Kidney capillary endothelial cell (primary cell): ENCODE measurements at regions not wholly inside any gene's neighbourhood (a gene's known extent, or its start where the extent isn't known, plus 50 kb on each side); places are given as distances from the start of the nearest gene placed in this dataset.

Source experiments
- DNase-seq: peaks from one replicate; pipeline ENCODE4 v3.0.0-alpha.2; 2018; ENCODE audit warnings: low spot score

GRCh38 chr4:10334506-10335028, 122.7 kb downstream of the ZNF518B start:
- no peak for DNase-seq

- no peak for DNase-seq
Observed at GRCh38 chr4:10333942-10334341, 123.3 kb downstream of the ZNF518B start.

GRCh38 chr4:10326075-10326474, 131.2 kb downstream of the ZNF518B start:
- DNase-seq: no peak

GRCh38 chr4:10321931-10322330, 135.3 kb downstream of the ZNF518B start:
- DNase-seq: no peak

GRCh38 chr4:10320130-10320529, 137.1 kb downstream of the ZNF518B start:
- DNase-seq: no peak

- DNase-seq: no peak
Observed at GRCh38 chr4:10317345-10317744, 139.9 kb downstream of the ZNF518B start.

- DNase-seq: no peak
Observed at GRCh38 chr4:10316851-10317250, 140.4 kb downstream of the ZNF518B start.

- DNase-seq: no peak
Observed at GRCh38 chr4:10315638-10316037, 141.6 kb downstream of the ZNF518B start.

- DNase-seq: no peak
Observed at GRCh38 chr4:10312568-10312967, 144.7 kb downstream of the ZNF518B start.

GRCh38 chr4:10311939-10312338, 145.3 kb downstream of the ZNF518B start:
- no peak for DNase-seq

GRCh38 chr4:10305816-10306215, 151.4 kb downstream of the ZNF518B start:
- DNase-seq: no peak

- DNase-seq: no peak
Observed at GRCh38 chr4:10303291-10303690, 153.9 kb downstream of the ZNF518B start.

GRCh38 chr4:10302096-10302495, 155.1 kb downstream of the ZNF518B start:
- no peak for DNase-seq

- no peak for DNase-seq
Observed at GRCh38 chr4:10299601-10300000, 157.6 kb downstream of the ZNF518B start.

GRCh38 chr4:10298681-10299080, 158.5 kb downstream of the ZNF518B start:
- DNase-seq: no peak

- DNase-seq: no peak
Observed at GRCh38 chr4:10296730-10297129, 160.5 kb downstream of the ZNF518B start.

- DNase-seq: no peak
Observed at GRCh38 chr4:10295301-10295700, 161.9 kb downstream of the ZNF518B start.

GRCh38 chr4:10289538-10289906, 167.7 kb downstream of the ZNF518B start:
- no peak for DNase-seq

GRCh38 chr4:10288830-10289537, 168.2 kb downstream of the ZNF518B start:
- peak; percentile 3 for DNase-seq

- DNase-seq: no peak
Observed at GRCh38 chr4:10285028-10285427, 168.4 kb upstream of the WDR1 start.

- DNase-seq: no peak
Observed at GRCh38 chr4:10283761-10284160, 167.2 kb upstream of the WDR1 start.

- peak; percentile 13 for DNase-seq
Observed at GRCh38 chr4:10281996-10282395, 165.4 kb upstream of the WDR1 start.

- DNase-seq: no peak
Observed at GRCh38 chr4:10279261-10279660, 162.7 kb upstream of the WDR1 start.

- DNase-seq: no peak
Observed at GRCh38 chr4:10278071-10278470, 161.5 kb upstream of the WDR1 start.
